Muscle of arm (tissue), 1 donor: ENCODE measurements at regions not wholly inside any gene's neighbourhood (a gene's known extent, or its start where the extent isn't known, plus 50 kb on each side); places are given as distances from the start of the nearest gene placed in this dataset.
A peak's percentile ranks its signal among the peaks of the same experiment; 100 is the strongest.
"Not testable (repeated sequence)": the region's sequence is repeated elsewhere in the genome, so short reads cannot be mapped to it uniquely, and the experiment has no call there.

Experiments used
- DNase-seq: peaks from one replicate; pipeline ENCODE4 v3.0.0-alpha.2; 2013

- peak; percentile 88 for DNase-seq
Measured at GRCh38 chr9:744790-745484, 96.6 kb upstream of the DMRT1 start.

- DNase-seq = no peak
Measured at GRCh38 chr9:745761-746380, 95.6 kb upstream of the DMRT1 start.

GRCh38 chr9:746661-747434 is 94.6 kb upstream of the DMRT1 start:
- no peak for DNase-seq

- no peak for DNase-seq
Measured at GRCh38 chr9:747567-747966, 93.9 kb upstream of the DMRT1 start.

GRCh38 chr9:748861-749497 is 92.5 kb upstream of the DMRT1 start:
- no peak for DNase-seq

- no peak for DNase-seq
Measured at GRCh38 chr9:749716-750115, 91.8 kb upstream of the DMRT1 start.

GRCh38 chr9:750249-750967 is 91.1 kb upstream of the DMRT1 start:
- no peak for DNase-seq

- DNase-seq = no peak
Measured at GRCh38 chr9:751137-752051, 90.1 kb upstream of the DMRT1 start.

- no peak for DNase-seq
Measured at GRCh38 chr9:752201-752600, 89.3 kb upstream of the DMRT1 start.

GRCh38 chr9:752681-753200 is 88.8 kb upstream of the DMRT1 start:
- DNase-seq = no peak

- not testable (repeated sequence) for DNase-seq
Measured at GRCh38 chr9:753734-754133, 87.8 kb upstream of the DMRT1 start.

- DNase-seq = no peak
Measured at GRCh38 chr9:754150-754931, 87.2 kb upstream of the DMRT1 start.

GRCh38 chr9:755454-756381 is 85.8 kb upstream of the DMRT1 start:
- no peak for DNase-seq

GRCh38 chr9:757246-757881 is 84.1 kb upstream of the DMRT1 start:
- no peak for DNase-seq

GRCh38 chr9:758146-758545 is 83.4 kb upstream of the DMRT1 start:
- no peak for DNase-seq

GRCh38 chr9:759541-759940 is 82.0 kb upstream of the DMRT1 start:
- DNase-seq = no peak

- DNase-seq = no peak
Measured at GRCh38 chr9:759983-760736, 81.3 kb upstream of the DMRT1 start.
